HUDEP-2 (cell line): ENCODE measurements at regions not wholly inside any gene's neighbourhood (a gene's known extent, or its start where the extent isn't known, plus 50 kb on each side); places are given as distances from the start of the nearest gene placed in this dataset.
"Not testable (repeated sequence)": the region's sequence is repeated elsewhere in the genome, so short reads cannot be mapped to it uniquely, and the experiment has no call there.

Experiments used
- DNase-seq, 76 experiments: peaks; one replicate each; lab custom pipeline; 2025; ENCODE audit not compliant: unreplicated experiment in 76 of 76; lab: John Stamatoyannopoulos, UW

- no peak for DNase-seq
These were observed 132.4 kb upstream of the LPP start for GRCh38 chr3:188021502-188022040.

GRCh38 chr3:188022902-188023301 is 131.1 kb upstream of the LPP start:
- not testable (repeated sequence) for DNase-seq

GRCh38 chr3:188025555-188025954 is 128.4 kb upstream of the LPP start:
- DNase-seq = no peak

- DNase-seq = no peak
These were observed 127.6 kb upstream of the LPP start for GRCh38 chr3:188026191-188026968.

GRCh38 chr3:188031121-188031520 is 122.8 kb upstream of the LPP start:
- no peak for DNase-seq

- no peak for DNase-seq
These were observed 119.0 kb upstream of the LPP start for GRCh38 chr3:188034989-188035388.

GRCh38 chr3:188036375-188037194 is 117.4 kb upstream of the LPP start:
- no peak for DNase-seq

- DNase-seq = no peak
These were observed 116.7 kb upstream of the LPP start for GRCh38 chr3:188037195-188037718.

GRCh38 chr3:188037965-188038581 is 115.9 kb upstream of the LPP start:
- DNase-seq = no peak

GRCh38 chr3:188041193-188041592 is 112.8 kb upstream of the LPP start:
- no peak for DNase-seq

- no peak for DNase-seq
These were observed 112.1 kb upstream of the LPP start for GRCh38 chr3:188041895-188042294.

GRCh38 chr3:188042466-188042865 is 111.5 kb upstream of the LPP start:
- no peak for DNase-seq

GRCh38 chr3:188043891-188044290 is 110.1 kb upstream of the LPP start:
- no peak for DNase-seq

GRCh38 chr3:188046561-188047211 is 107.3 kb upstream of the LPP start:
- DNase-seq = no peak

- DNase-seq = no peak
These were observed 106.4 kb upstream of the LPP start for GRCh38 chr3:188047536-188047935.

- no peak for DNase-seq
These were observed 104.1 kb upstream of the LPP start for GRCh38 chr3:188049606-188050530.

GRCh38 chr3:188051801-188052168 is 102.2 kb upstream of the LPP start:
- no peak for DNase-seq

GRCh38 chr3:188052169-188053035 is 101.6 kb upstream of the LPP start:
- DNase-seq = peak in 3 of 76 experiments; percentile 3 to 15 (median 4)

GRCh38 chr3:188053036-188053340 is 101.0 kb upstream of the LPP start:
- no peak for DNase-seq
